H1 (cell line): ENCODE measurements at regions not wholly inside any gene's neighbourhood (a gene's known extent, or its start where the extent isn't known, plus 50 kb on each side); places are given as distances from the start of the nearest gene placed in this dataset.

Source experiments
- BACH1 ChIP-seq: IDR thresholded peaks from 2 replicates; pipeline ENCODE4 v1.6.1; 2012; ENCODE audit warnings: low read length, improper control_type of control experiment
- EZH2 ChIP-seq: fragments of 200-600 bp; sonication (generic); IDR thresholded peaks from 2 replicates; pipeline ENCODE4 v1.7.1; 2012; ENCODE audit warnings: low read depth, mild to moderate bottlenecking, moderate library complexity, low read length, inconsistent platforms; ENCODE audit not compliant: severe bottlenecking
- GTF2F1 ChIP-seq: IDR thresholded peaks from 2 replicates; pipeline ENCODE4 v1.6.1; 2012; ENCODE audit warnings: low read depth, low read length, improper control_type of control experiment, borderline replicate concordance
- HDAC6 ChIP-seq: IDR thresholded peaks from one replicate; pipeline ENCODE4 v1.7.1; 2012; ENCODE audit warnings: low read depth, mild to moderate bottlenecking, inconsistent platforms, low read length, moderate library complexity
- JUND ChIP-seq: IDR thresholded peaks from 2 replicates; pipeline ENCODE4 v1.6.1; 2011; ENCODE audit warnings: mild to moderate bottlenecking, improper control_type of control experiment, low read length
- POLR2AphosphoS5 ChIP-seq: IDR thresholded peaks from 2 replicates; pipeline ENCODE4 v1.6.1; 2011; ENCODE audit warnings: low read depth, low read length
- RFX5 ChIP-seq: IDR thresholded peaks from 2 replicates; pipeline ENCODE4 v1.6.1; 2011; ENCODE audit warnings: low read depth, low read length, improper control_type of control experiment, borderline replicate concordance
- RXRA ChIP-seq: IDR thresholded peaks from 2 replicates; pipeline ENCODE4 v1.6.1; 2011; ENCODE audit warnings: low read depth, mild to moderate bottlenecking, low read length, moderate library complexity; ENCODE audit not compliant: insufficient read depth
- SIN3A ChIP-seq, 2 experiments: IDR thresholded peaks in 1 of 2; conservative IDR thresholded peaks in 1 of 2; 2 replicates each; pipeline ENCODE4 v1.6.1; 2011 to 2012; ENCODE audit warnings: low read length in 2 of 2, improper control_type of control experiment in 1 of 2, low read depth in 1 of 2, mild to moderate bottlenecking in 1 of 2
- TBP ChIP-seq: IDR thresholded peaks from 2 replicates; pipeline ENCODE4 v1.6.1; 2011; ENCODE audit warnings: low read depth, low read length, improper control_type of control experiment
- ZNF274 ChIP-seq: IDR thresholded peaks from 2 replicates; pipeline ENCODE4 v1.7.0; 2012; ENCODE audit warnings: low read length, borderline replicate concordance; ENCODE audit errors: extremely low read depth
- TF ChIP-seq, protein P1 (sequence below), 3 experiments: IDR thresholded peaks; 1 replicate in 2 of 3; 2 replicates in 1 of 3; pipeline versions ENCODE4 v1.5.1 to v1.6.1; 2011; ENCODE audit warnings: low read length in 3 of 3, mild to moderate bottlenecking in 3 of 3, inconsistent platforms in 2 of 3, low read depth in 1 of 3, moderate library complexity in 1 of 3; ENCODE audit not compliant: insufficient read depth in 1 of 3; ENCODE audit errors: control extremely low read depth in 1 of 3
- TF ChIP-seq, protein P2 (sequence below): IDR thresholded peaks from 2 replicates; pipeline ENCODE4 v1.6.1; 2012; ENCODE audit warnings: inconsistent platforms
- TF ChIP-seq, protein P3 (sequence below): IDR thresholded peaks from 2 replicates; pipeline ENCODE4 v1.6.1; 2011; ENCODE audit warnings: low read depth, mild to moderate bottlenecking, low read length; ENCODE audit not compliant: insufficient read depth

DNA sequence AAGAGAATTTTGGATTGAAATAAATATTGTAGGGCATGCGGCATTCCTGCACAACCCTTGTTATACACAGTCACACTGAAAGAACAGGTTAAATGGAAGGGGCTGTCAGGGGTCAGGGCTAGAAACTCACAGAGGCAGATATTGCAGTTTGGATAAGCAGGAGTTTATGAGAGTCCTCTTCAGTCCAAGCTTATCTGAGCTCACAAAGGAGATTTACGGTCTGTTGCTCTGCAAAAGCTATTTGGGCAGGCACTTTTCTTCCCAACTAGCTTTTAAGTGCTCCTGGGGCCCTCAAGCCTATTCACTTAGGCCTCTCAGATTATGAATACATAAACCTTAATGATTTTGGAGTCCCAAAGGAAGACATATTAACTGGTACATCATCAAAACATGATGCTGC is 156.2 kb downstream of the SOX4 start:
- TF ChIP-seq POLR2AphosphoS5: no peak
- TF ChIP-seq, protein P1, sequence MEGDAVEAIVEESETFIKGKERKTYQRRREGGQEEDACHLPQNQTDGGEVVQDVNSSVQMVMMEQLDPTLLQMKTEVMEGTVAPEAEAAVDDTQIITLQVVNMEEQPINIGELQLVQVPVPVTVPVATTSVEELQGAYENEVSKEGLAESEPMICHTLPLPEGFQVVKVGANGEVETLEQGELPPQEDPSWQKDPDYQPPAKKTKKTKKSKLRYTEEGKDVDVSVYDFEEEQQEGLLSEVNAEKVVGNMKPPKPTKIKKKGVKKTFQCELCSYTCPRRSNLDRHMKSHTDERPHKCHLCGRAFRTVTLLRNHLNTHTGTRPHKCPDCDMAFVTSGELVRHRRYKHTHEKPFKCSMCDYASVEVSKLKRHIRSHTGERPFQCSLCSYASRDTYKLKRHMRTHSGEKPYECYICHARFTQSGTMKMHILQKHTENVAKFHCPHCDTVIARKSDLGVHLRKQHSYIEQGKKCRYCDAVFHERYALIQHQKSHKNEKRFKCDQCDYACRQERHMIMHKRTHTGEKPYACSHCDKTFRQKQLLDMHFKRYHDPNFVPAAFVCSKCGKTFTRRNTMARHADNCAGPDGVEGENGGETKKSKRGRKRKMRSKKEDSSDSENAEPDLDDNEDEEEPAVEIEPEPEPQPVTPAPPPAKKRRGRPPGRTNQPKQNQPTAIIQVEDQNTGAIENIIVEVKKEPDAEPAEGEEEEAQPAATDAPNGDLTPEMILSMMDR (IDR thresholded peaks at IDR 0.05; ENCODE audit: control extremely low read depth in 1 of 3, insufficient read depth in 1 of 3, low read depth in 1 of 3, low read length in 3 of 3): no peak
- no peak for TF ChIP-seq SIN3A (conservative IDR thresholded peaks at IDR 0.05 in 1 of 2, IDR thresholded peaks at IDR 0.05 in 1 of 2; ENCODE audit: low read depth in 1 of 2, low read length in 2 of 2)
- no peak for TF ChIP-seq HDAC6
- no peak for TF ChIP-seq GTF2F1
- no peak for TF ChIP-seq RFX5
- TF ChIP-seq RXRA: no peak
- TF ChIP-seq EZH2: no peak
- TF ChIP-seq TBP: no peak
- TF ChIP-seq, protein P2, sequence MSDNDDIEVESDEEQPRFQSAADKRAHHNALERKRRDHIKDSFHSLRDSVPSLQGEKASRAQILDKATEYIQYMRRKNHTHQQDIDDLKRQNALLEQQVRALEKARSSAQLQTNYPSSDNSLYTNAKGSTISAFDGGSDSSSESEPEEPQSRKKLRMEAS: no peak
- TF ChIP-seq, protein P3, sequence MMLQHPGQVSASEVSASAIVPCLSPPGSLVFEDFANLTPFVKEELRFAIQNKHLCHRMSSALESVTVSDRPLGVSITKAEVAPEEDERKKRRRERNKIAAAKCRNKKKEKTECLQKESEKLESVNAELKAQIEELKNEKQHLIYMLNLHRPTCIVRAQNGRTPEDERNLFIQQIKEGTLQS: no peak
- TF ChIP-seq JUND: no peak
- TF ChIP-seq ZNF274: no peak
- TF ChIP-seq BACH1: no peak
